OCI-LY3 (cell line): ENCODE measurements at regions not wholly inside any gene's neighbourhood (a gene's known extent, or its start where the extent isn't known, plus 50 kb on each side); places are given as distances from the start of the nearest gene placed in this dataset.
"Not testable (repeated sequence)": the region's sequence is repeated elsewhere in the genome, so short reads cannot be mapped to it uniquely, and the experiment has no call there.

Experiments used
- H2AFZ ChIP-seq: fragments of 200-600, 300-600 bp; shearing (Covaris generic); 2 replicates; pipeline ENCODE4 v1.6.0; 2014; ENCODE audit warnings: antibody characterized with exemption, low read depth, low read length
- H3K27ac ChIP-seq: fragments of 200-600, 300-600 bp; sonication (generic); 2 replicates; pipeline ENCODE4 v1.5.1; 2014; ENCODE audit warnings: mild to moderate bottlenecking, low read length, moderate library complexity, mixed read lengths
- H3K27me3 ChIP-seq: fragments of 200-600, 300-600 bp; sonication (generic); 2 replicates; pipeline ENCODE4 v1.6.1; 2014; ENCODE audit warnings: low read depth, low read length, mixed read lengths
- H3K36me3 ChIP-seq: fragments of 200-600, 300-600 bp; sonication (generic); replicated peaks from 2 replicates; pipeline ENCODE3; 2014; ENCODE audit warnings: low read depth, low read length, mixed read lengths
- H3K4me1 ChIP-seq: fragments of 300-600, 200-600 bp; sonication (generic); 2 replicates; pipeline ENCODE4 v1.6.1; 2014; ENCODE audit warnings: low read length, mixed read lengths
- H3K4me2 ChIP-seq: fragments of 200-600, 300-600 bp; sonication (generic); 2 replicates; pipeline ENCODE4 v1.6.1; 2014; ENCODE audit warnings: low read length, mixed read lengths
- H3K4me3 ChIP-seq: fragments of 300-600, 200-600 bp; sonication (generic); 2 replicates; pipeline ENCODE4 v1.5.1; 2014; ENCODE audit warnings: antibody characterized with exemption, mild to moderate bottlenecking, low read length, moderate library complexity
- H3K79me2 ChIP-seq: fragments of 300-600, 200-600 bp; shearing (Covaris generic); 2 replicates; pipeline ENCODE4 v1.6.1; 2014; ENCODE audit warnings: mild to moderate bottlenecking, low read length, mixed read lengths
- H3K9ac ChIP-seq: fragments of 300-600, 200-600 bp; shearing (Covaris generic); 2 replicates; pipeline ENCODE4 v1.6.0; 2014; ENCODE audit warnings: mild to moderate bottlenecking, low read length, moderate library complexity
- H3K9me3 ChIP-seq: fragments of 200-600, 300-600 bp; shearing (Covaris generic); 2 replicates; pipeline ENCODE4 v1.6.1; 2014; ENCODE audit warnings: low read length, mixed read lengths; ENCODE audit not compliant: insufficient read depth
- H4K20me1 ChIP-seq: fragments of 200-600, 300-600 bp; sonication (generic); 2 replicates; pipeline ENCODE4 v1.6.1; 2016; ENCODE audit warnings: low read length, mixed read lengths; ENCODE audit not compliant: insufficient read depth
- EZH2phosphoT487 ChIP-seq: fragments of 200-600 bp; shearing (Covaris generic); IDR thresholded peaks from 2 replicates; pipeline ENCODE4 v1.6.1; 2018; ENCODE audit warnings: antibody characterized with exemption, mixed run types, low read depth
- TF ChIP-seq, protein P1 (sequence below): fragments of 200-600, 300-600 bp; sonication (generic); IDR thresholded peaks from 2 replicates; pipeline ENCODE4 v1.5.1; 2014; ENCODE audit warnings: antibody characterized with exemption, low read length, low read depth

DNA sequence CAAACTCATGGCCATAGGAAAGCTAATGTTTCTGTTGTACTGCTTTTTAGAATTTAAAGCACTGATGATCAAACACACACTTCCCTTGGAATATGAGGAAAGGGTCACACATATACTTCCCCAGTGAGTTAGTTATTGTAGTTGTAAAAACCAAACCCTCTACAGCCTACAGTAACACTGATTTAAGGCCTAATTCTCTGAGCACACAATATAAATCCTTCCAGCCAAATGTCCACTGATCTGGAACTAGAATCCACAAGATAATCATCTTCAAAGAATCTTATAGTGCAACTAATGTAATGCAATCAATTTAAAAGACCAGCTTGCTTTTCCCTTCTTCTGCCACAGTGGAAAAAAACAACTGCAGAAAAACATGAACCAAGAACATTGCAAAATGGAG, 219.3 kb downstream of the CAAP1 start:
- Histone ChIP-seq H3K27ac (no peak overlapping the region), H3K9me3 (no peaks in the 10 kb centered on the region), H3K79me2 (no peaks in the 10 kb centered on the region), H3K9ac (no peak overlapping the region), H3K4me1 (peaks cover 22% of the 10 kb centered on the region), H2AFZ (no peak overlapping the region), H3K4me3 (no peak overlapping the region), H3K36me3 (no peaks in the 10 kb centered on the region), H3K4me2 (no peak overlapping the region), H3K27me3 (no peaks in the 10 kb centered on the region), H4K20me1 (no peaks in the 10 kb centered on the region)
- TF ChIP-seq EZH2phosphoT487: no peak
- TF ChIP-seq, protein P1, sequence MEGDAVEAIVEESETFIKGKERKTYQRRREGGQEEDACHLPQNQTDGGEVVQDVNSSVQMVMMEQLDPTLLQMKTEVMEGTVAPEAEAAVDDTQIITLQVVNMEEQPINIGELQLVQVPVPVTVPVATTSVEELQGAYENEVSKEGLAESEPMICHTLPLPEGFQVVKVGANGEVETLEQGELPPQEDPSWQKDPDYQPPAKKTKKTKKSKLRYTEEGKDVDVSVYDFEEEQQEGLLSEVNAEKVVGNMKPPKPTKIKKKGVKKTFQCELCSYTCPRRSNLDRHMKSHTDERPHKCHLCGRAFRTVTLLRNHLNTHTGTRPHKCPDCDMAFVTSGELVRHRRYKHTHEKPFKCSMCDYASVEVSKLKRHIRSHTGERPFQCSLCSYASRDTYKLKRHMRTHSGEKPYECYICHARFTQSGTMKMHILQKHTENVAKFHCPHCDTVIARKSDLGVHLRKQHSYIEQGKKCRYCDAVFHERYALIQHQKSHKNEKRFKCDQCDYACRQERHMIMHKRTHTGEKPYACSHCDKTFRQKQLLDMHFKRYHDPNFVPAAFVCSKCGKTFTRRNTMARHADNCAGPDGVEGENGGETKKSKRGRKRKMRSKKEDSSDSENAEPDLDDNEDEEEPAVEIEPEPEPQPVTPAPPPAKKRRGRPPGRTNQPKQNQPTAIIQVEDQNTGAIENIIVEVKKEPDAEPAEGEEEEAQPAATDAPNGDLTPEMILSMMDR: no peak

- no peaks in the 10 kb centered on the region for H3K27me3 ChIP-seq
- H4K20me1 ChIP-seq: no peaks in the 10 kb centered on the region
- no peaks in the 10 kb centered on the region for H3K9me3 ChIP-seq
- H2AFZ ChIP-seq: peak overlapping the region; percentile 78
- peaks cover 35% of the 10 kb centered on the region for H3K4me1 ChIP-seq
- H3K4me2 ChIP-seq: peak overlapping the region; percentile 83
- H3K4me3 ChIP-seq: peak overlapping the region; percentile 59
- TF ChIP-seq, protein P1: no peak
- TF ChIP-seq EZH2phosphoT487: no peak
- no peaks in the 10 kb centered on the region for H3K36me3 ChIP-seq
- H3K27ac ChIP-seq: peak overlapping the region; percentile 38; the same call in 1 of the 2 replicates
- H3K9ac ChIP-seq: peak overlapping the region; percentile 17
- H3K79me2 ChIP-seq: no peaks in the 10 kb centered on the region
These were observed 222.6 kb downstream of the CAAP1 start for GRCh38 chr9:26669701-26670670.

DNA sequence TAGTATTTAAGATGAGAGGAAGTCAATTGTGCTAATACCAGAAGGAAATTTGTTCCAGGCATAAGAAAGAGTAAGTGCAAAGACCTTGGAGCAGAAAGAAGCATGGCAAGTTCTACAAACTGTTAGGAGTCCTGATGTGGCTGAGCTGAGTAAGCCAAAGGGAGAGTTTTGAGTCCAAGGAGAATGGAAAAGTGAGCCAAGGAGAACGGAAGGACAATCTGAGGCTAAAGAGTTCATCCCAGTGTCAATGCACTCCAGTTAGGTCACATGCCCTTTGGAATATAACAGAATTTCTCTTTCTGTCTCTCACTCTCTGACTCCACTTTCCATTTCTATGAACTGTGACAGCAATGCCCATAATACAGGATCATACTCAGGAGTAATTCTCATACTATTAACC, 224.7 kb downstream of the CAAP1 start:
- Histone ChIP-seq H3K4me1 (peaks cover 35% of the 10 kb centered on the region), H4K20me1 (no peaks in the 10 kb centered on the region), H3K4me3 (no peak overlapping the region), H2AFZ (no peak overlapping the region), H3K79me2 (no peaks in the 10 kb centered on the region), H3K27me3 (no peaks in the 10 kb centered on the region), H3K9me3 (no peaks in the 10 kb centered on the region), H3K36me3 (no peaks in the 10 kb centered on the region), H3K27ac (no peak overlapping the region), H3K9ac (no peak overlapping the region), H3K4me2 (no peak overlapping the region)
- TF ChIP-seq EZH2phosphoT487: no peak
- TF ChIP-seq, protein P1: no peak

- TF ChIP-seq, protein P1: no peak
- TF ChIP-seq EZH2phosphoT487: no peak
- H3K9ac ChIP-seq: no peak overlapping the region
These were observed 226.9 kb downstream of the CAAP1 start for GRCh38 chr9:26665666-26666065.

GRCh38 chr9:26664087-26664773, 228.4 kb downstream of the CAAP1 start:
- H4K20me1 ChIP-seq, H3K79me2 ChIP-seq, H2AFZ ChIP-seq, H3K27me3 ChIP-seq, H3K4me3 ChIP-seq, H3K27ac ChIP-seq, H3K9ac ChIP-seq, H3K4me2 ChIP-seq, H3K36me3 ChIP-seq, H3K9me3 ChIP-seq: not testable (repeated sequence)
- H3K4me1 ChIP-seq: peaks cover 23% of the 10 kb centered on the region

More at GRCh38 chr9:26665666-26666065, 226.9 kb downstream of the CAAP1 start:
- H3K4me2 ChIP-seq: peak overlapping the region; percentile 74
- H3K4me1 ChIP-seq: peaks cover 35% of the 10 kb centered on the region
- H4K20me1 ChIP-seq: no peaks in the 10 kb centered on the region
- no peaks in the 10 kb centered on the region for H3K36me3 ChIP-seq
- peak overlapping the region; percentile 53 for H2AFZ ChIP-seq
- H3K9me3 ChIP-seq: no peaks in the 10 kb centered on the region
- no peaks in the 10 kb centered on the region for H3K79me2 ChIP-seq
- H3K27ac ChIP-seq: no peak overlapping the region
- peak overlapping the region; percentile 34 for H3K4me3 ChIP-seq
- peaks cover 3% of the 10 kb centered on the region; the same call in 1 of the 2 replicates for H3K27me3 ChIP-seq
